Hematopoietic multipotent progenitor cell treated with erythropoietin and hydrocortisone succinate and interleukin-3 and kit ligand, for 4 days (in vitro differentiated cells): ENCODE measurements at regions not wholly inside any gene's neighbourhood (a gene's known extent, or its start where the extent isn't known, plus 50 kb on each side); places are given as distances from the start of the nearest gene placed in this dataset.
"Not testable (repeated sequence)": the region's sequence is repeated elsewhere in the genome, so short reads cannot be mapped to it uniquely, and the experiment has no call there.

Experiments used
- DNase-seq: peaks from one replicate; pipeline ENCODE4 v3.0.0-alpha.2; 2015

DNA sequence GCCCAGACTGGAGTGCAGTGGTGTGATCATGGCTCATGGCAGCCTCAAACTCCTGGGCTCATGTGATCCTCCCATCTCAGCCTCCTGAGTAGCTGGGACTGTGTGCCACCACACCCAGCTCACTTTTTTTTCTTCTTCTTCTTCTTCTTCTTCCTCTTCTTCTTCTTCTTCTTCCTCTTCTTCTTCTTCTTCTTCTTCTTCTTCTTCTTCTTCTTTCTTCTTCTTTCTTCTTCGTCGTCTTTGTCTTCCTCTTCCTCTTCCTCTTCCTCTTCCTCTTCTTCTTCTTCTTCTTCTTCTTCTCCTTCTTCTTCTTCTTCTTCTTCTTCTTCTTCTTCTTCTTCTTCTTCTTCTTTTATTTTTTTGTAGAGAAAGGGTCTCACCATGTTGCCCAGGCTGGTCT, 78.8 kb upstream of the RPH3A start:
- DNase-seq = not testable (repeated sequence)

DNA sequence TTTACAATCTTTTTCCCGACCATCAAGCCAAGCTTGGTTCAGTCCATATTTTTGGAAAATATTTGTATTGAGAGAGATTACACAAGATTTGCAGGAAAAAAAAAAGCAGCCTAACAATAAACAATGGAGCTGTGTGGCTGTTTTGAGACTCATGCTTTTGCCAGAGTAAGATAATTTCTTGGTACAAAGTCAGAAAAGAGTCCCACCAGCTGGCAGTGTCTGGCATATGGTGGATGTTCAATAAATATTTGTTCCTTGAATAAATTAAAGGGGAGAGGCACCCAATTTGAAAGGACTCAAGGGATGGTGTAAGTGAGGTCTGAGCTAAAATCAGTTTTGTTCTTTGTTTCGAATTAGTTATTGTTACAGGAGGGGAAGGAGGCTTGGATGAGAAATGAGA, 78.1 kb upstream of the RPH3A start:
- no peak for DNase-seq

DNA sequence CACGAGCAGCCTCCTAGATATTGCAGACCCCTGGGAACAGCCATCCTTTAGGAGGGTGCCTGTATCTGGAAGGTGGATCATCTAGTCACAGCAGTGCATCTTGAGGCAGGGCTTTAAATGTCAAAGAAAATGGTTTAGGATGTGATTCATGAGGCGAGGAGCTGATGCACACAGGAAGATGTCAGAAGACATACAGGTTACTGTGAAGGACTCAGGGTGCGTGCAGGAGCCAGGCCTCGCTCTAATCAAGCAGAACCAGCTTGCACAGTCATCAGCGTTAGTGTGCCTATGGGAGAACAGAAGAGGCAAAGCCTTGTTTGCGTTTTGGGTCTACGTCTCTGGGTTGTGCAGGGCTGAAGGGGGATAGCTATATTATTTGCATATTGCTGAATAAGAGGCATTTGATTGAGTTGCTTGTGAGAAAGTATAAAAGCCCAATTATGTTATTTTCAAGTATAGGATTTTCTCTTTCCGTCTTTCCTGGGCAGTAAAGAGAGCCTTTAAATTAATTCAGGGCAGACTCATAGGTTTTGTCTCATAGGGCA, 77.3 kb upstream of the RPH3A start:
- DNase-seq = no peak

DNA sequence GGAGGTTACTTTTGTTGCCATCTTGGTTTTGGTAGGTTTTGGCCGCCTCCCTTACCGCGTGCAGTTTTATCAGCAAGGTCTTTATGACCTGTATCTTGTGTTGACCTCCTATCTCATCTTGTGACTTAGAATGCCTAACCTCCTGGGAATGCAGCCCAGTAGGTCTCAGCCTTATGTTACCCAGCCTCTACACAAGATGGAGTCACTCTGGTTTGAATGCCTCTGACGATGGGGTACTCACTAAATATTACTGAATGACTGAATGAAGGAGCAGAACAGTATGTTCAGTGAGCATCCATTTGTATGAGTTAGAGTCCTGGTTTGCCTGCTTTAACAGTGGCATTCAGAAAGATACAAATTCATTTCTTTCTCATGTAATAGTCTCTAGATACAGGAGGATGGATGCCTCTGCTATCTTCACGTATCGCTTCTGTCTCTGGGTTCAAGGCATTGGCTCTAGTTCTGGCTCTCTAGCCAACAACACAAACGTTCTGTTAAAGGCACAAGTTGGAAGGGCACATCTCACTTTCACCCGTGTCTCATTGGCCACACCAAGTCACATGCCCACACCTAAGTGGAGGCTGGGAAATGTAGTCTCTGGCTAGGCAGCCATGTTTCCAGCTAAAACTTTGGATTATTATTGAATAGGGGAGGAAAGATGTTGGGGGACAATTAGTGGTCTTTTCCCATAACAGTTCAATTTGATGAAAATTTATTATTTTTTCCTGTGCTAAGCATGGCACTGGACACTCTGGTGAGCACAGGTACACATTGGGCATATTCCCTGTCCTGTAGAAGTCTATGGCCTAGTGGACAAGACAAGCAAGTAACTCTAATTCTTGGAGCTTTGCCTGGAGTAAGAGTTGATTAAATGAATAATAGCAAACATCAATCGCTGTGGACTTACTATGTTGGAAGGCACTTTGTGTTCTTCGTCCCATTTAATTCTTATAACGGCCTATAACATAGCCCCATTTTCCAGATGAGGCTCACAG, 75.2 kb upstream of the RPH3A start:
- peak; percentile 29 for DNase-seq

DNA sequence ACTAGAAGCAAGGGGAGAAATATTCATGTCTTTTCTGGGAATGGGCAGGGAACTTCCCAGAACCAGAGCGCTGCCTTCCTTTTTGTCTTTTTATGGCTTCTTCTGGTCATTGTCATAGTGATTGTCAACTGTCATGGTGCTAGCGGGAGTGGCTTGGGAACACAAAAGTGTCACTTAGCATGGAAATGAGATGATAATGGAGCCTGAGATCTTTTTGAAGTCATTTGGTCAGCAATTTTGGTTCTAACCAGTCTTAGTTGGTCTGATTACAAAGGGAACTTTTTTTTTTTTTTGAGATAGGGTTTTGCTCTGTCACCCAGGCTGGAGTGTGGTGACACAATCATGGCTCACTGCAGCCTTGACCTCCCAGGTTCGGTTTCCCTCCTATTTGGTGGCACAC, 62.7 kb upstream of the RPH3A start:
- no peak for DNase-seq

DNA sequence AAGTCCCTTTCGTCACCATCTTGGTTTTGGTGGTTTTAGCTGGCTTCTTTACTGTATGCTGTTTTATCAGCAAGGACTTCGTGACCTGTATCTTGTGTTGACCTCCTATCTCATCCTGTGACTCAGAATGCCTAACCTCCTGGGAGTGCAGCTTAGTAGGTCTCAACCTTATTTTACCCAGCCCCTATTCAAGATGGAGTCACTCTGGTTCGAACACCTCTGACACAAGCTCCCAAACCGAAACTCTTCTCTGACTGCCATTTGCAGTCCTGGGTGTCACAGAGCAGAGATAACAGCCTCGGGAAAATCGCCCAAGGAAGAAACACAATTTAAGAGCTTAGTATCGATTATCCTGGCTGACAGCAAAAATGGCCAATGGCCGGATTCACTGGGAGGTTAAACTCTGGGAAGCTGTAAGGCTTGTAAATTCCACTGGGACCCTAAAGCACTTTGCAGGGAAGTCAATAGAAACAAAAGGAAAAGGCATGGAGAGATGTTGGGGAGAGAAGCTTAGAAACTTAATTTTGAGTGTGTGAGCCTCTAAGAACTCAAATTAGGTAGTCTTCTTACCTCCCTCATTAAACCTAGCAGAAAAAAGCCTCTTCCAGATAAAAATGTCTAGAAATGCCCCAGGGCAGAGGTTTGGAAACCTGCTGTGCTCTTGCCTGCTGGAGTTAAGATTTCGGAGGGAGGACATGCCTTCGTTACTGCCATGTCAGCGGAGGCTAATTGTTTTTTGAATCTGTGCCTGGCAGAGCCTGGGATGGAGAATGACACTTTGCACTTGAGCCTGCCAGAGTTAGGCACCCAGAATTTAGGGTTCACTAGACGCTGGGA, 56.5 kb upstream of the RPH3A start:
- no peak for DNase-seq

DNA sequence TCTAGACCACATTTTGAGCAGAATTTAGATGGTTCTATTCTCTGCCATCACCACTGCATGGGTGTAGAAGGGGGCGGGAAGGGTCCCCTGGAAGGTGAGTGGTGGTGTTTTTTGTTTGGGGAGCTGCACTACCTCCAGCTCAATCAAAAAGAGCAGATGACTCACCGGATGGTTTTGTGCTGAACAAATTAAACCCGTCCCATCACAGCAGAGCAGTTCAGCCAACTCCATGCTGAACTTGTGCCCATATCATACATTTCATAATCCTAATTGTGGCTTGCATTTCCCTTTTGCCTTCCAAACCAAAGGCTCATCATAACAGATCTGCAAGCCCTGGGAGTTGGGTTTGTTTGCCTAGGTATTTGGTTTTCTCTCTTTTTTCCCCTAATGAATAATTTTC, 53.0 kb upstream of the RPH3A start:
- no peak for DNase-seq

DNA sequence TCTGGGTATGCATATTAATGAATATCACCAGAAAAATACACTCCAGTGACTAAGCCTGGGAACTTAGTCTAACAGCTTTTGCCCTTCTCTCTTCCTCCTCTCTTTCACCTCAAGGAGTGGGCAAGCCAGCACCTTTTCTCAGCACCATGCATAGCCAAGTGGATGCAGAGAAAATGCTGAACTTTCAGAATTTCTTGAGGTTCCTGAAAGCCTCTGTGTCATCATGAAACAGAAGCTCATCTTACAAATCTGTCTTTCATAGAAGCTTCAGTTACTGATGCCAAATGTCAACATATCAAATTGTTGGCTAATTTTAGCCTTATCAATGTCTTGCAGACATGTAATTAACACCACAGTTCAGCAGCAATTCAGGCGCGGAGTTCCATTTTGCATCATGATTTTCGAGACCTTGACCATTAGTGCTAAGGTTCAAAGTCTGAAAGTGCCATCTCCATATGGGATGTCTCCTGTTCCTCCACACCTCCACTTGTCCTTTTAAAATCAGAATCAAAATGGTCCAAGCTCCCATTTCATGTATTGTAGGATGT, 51.1 kb upstream of the RPH3A start:
- DNase-seq = peak; percentile 9

DNA sequence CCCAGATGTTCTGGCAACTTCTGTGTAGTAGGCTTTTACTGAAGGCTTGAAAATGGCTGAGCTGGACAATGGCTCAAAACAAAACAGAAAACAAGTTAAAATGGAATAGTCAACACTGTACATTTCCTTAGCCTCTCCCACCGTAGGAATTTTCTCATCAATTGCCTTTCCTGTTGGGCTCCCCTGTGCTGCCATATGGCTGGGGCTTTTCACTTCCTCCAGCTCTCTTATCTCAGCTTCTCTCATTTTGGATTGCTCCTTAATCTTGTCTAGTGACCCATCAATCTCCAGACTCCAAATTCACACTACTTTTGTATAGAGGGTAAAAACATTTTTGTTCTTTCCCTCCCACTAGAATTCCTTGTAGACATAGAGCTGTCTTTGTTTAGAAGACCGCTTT, 50.4 kb upstream of the RPH3A start:
- no peak for DNase-seq
